ENCODE measurements at regions not wholly inside any gene's neighbourhood (a gene's known extent, or its start where the extent isn't known, plus 50 kb on each side); places are given as distances from the start of the nearest gene placed in this dataset.

DNA sequence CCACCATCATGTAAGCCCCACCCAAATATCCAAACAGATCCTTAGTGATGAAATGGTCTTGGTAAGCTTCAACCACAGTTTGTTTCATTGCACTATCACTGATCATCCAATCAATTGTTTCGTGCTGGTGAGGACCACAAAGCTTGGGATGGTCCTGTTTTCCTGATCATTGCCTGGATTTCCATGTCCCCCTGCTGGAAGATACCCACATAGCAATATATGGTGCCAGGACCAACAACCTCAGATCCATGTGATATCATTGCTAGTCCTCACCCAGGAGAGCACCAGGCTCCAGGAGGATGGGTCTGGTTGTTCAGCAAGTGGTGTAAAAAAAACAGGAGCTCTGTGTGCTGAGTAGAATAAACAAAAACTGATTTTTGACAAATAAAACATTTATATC, 206.5 kb upstream of the SH3BP4 start:
- no peak for DNase-seq
- intact Hi-C loops (cut with DNase I), result no loop called here
- TF ChIP-seq, protein P1, sequence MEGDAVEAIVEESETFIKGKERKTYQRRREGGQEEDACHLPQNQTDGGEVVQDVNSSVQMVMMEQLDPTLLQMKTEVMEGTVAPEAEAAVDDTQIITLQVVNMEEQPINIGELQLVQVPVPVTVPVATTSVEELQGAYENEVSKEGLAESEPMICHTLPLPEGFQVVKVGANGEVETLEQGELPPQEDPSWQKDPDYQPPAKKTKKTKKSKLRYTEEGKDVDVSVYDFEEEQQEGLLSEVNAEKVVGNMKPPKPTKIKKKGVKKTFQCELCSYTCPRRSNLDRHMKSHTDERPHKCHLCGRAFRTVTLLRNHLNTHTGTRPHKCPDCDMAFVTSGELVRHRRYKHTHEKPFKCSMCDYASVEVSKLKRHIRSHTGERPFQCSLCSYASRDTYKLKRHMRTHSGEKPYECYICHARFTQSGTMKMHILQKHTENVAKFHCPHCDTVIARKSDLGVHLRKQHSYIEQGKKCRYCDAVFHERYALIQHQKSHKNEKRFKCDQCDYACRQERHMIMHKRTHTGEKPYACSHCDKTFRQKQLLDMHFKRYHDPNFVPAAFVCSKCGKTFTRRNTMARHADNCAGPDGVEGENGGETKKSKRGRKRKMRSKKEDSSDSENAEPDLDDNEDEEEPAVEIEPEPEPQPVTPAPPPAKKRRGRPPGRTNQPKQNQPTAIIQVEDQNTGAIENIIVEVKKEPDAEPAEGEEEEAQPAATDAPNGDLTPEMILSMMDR (IDR thresholded peaks at IDR 0.05), result no peak
- no peak for TF ChIP-seq POLR2A (IDR thresholded peaks at IDR 0.05)
- ATAC-seq, result no peak
- no peaks in the 10 kb centered on the region for H3K4me1 ChIP-seq
- peaks cover 0 to 7% (median 0%) of the 10 kb centered on the region in 9 donors for H3K27me3 ChIP-seq
- WGBS, 4 donors, result 75 to 100% (median 85%) methylated on average over 1 of the region's 1 CpG
- H3K36me3 ChIP-seq, result no peaks in the 10 kb centered on the region
- H3K27ac ChIP-seq, result no peak overlapping the region
- no peak overlapping the region for H3K4me3 ChIP-seq
- peaks cover 0 to 4% (median 0%) of the 10 kb centered on the region in 12 donors for H3K9me3 ChIP-seq

DNA sequence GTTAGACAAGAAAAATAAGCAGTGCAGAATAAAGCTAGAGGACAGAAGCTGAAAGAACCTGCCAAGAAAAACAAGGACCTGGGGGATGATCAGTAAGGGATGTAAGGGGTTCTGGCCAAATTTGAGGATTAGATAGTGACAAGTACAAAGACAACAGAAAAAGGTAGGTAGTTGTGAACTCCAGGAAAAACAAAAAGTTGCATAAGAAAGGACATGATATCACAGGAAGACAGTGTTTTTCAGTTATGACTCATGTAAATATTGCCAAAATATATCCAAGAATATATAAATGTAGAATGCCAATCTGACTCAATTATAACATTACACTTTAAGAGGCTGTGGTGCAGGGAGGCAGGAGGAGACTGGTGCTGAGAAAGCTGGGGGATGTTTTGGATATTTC, 209.8 kb upstream of the SH3BP4 start:
- H3K27ac ChIP-seq, result no peak overlapping the region
- H3K36me3 ChIP-seq, result no peaks in the 10 kb centered on the region
- TF ChIP-seq POLR2A (IDR thresholded peaks at IDR 0.05), result no peak
- TF ChIP-seq, protein P1 (IDR thresholded peaks at IDR 0.05), result no peak
- peaks cover 0 to 9% (median 0%) of the 10 kb centered on the region in 9 donors for H3K27me3 ChIP-seq
- intact Hi-C loops (cut with DNase I), result no loop called here
- H3K4me3 ChIP-seq, result no peak overlapping the region
- ATAC-seq (no peak), DNase-seq (no peak)
- H3K4me1 ChIP-seq, result no peaks in the 10 kb centered on the region
- peaks cover 0 to 4% (median 0%) of the 10 kb centered on the region in 12 donors for H3K9me3 ChIP-seq

DNA sequence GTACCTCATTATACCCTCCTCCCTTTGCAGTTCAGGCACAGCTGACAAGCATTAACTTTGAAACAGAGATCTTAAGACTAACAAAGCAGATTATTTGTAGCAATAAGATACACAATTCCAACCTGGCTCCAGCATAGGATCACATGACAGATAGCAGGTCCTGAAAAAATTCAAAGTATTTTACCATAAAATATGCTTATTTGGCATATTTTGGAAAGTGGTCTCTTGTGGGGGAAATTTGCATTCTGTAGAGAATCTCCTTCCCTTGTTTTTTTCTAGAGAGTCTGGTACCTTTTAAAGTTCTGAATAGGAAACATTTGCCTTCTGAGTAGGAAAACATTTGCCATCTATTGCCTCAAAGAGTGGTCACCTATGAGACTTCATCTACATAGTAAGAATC, 212.8 kb upstream of the SH3BP4 start:
- Histone ChIP-seq H3K4me3 (no peak overlapping the region), H3K36me3 (no peaks in the 10 kb centered on the region), H3K4me1 (no peaks in the 10 kb centered on the region), H3K27me3 (peaks cover 0 to 9% (median 0%) of the 10 kb centered on the region in 9 donors), H3K27ac (no peak overlapping the region), H3K9me3 (peaks cover 0 to 17% (median 2%) of the 10 kb centered on the region in 12 donors)
- no peak for TF ChIP-seq POLR2A (IDR thresholded peaks at IDR 0.05)
- TF ChIP-seq, protein P1 (IDR thresholded peaks at IDR 0.05), result no peak
- DNase-seq, result no peak
- ATAC-seq, result no peak
- intact Hi-C loops (cut with DNase I), result no loop called here

DNA sequence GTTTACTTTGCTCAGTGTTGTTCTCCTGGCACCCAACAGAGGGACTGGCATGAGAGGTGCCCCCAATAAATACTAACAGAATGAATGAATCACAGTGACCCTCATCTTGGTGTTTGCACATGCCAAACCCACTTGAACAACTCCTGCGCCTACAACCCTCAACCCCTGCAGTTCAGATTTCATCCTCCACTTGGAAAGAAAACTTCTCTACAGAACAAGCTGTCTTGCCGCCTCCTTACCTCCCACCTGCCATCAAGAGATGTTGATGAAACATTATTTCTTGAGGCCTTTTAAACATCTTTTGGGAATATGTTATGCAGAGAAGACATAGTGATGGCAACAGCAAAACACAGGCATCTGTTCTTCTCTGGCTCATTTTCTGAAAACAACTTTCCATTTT, 216.0 kb upstream of the SH3BP4 start:
- intact Hi-C loops (cut with DNase I), result no loop called here

More for the DNA sequence above, 216.0 kb upstream of the SH3BP4 start:
- Histone ChIP-seq H3K4me1 (no peaks in the 10 kb centered on the region), H3K9me3 (peaks cover 0 to 13% (median 2%) of the 10 kb centered on the region in 12 donors), H3K4me3 (no peak overlapping the region), H3K36me3 (no peaks in the 10 kb centered on the region), H3K27me3 (peaks cover 0 to 9% (median 0%) of the 10 kb centered on the region in 9 donors), H3K27ac (no peak overlapping the region)
- WGBS, 4 donors, result 94 to 100% (median 97%) methylated on average over 2 of the region's 2 CpGs
- ATAC-seq, result no peak
- TF ChIP-seq POLR2A (IDR thresholded peaks at IDR 0.05), result no peak
- DNase-seq, result no peak

Measured in heart left ventricle (tissue), 16 donors.